HG03520 (cell line): ENCODE measurements at regions not wholly inside any gene's neighbourhood (a gene's known extent, or its start where the extent isn't known, plus 50 kb on each side); places are given as distances from the start of the nearest gene placed in this dataset.
"Not testable (repeated sequence)": the region's sequence is repeated elsewhere in the genome, so short reads cannot be mapped to it uniquely, and the experiment has no call there.

ENCODE experiments used
- ATAC-seq: cut with Tn5 transposase; IDR thresholded peaks from one replicate; pipeline ENCODE4 v1.9.1; 2021; ENCODE audit warnings: mild to moderate bottlenecking, moderate library complexity; ENCODE audit not compliant: unreplicated experiment

DNA sequence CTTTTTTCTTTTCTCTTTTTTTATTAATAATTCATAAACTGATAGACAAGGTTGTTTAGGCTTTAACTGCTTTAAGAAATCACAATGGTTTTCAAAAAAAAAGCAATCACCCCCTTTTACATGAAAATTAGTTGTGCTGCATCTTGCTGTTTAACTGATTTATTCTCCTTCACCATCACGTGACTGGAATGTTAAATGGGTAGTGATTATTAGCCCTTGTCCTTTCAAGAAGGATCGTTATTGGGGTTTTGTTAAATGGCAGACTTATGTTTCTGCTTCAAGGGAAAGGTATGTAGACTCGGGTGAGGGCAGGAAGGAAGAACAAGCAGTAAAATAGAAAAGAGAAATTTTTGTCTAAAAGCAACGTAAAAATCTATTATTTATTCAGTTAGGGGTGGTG lies 175.6 kb upstream of the TLE4 start:
- no peak for ATAC-seq

DNA sequence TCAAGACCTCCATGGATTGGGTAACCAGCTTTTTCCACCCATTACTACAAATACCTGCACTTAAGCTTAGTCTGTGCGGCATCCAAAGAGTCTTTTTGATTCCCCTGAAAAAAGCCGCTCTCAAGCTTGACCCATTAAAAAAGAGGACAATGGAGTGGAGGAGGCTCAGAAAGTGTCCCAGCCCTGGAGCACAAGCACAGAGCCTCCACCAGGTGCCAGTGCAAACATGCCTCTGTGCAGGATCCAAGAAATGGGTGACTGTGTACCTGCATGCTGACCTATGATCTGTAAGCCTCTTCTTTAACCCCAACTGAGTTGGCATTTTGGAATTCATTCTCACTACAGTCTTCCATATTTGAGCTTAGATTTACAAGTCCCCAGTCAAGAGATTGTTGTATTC lies 168.3 kb upstream of the TLE4 start:
- no peak for ATAC-seq

DNA sequence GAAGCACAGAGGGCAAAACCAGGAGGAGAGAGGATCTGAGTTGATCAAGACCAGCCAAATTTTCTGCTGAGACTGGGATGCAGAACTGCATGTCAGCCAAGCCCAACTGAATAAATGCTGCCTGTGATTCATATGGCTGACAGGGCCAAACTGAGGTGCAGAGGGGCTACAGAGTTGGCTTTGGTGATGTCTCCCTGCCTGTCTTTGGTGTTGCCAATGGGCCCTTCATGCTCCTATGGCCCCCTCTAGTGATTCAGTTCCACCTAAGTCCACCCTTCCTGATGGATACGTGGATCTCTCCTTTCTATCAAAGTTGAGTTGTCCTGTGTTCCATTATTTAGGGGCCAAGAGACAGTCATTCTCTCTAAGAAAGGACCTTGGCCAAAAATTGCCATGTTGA lies 163.6 kb upstream of the TLE4 start:
- ATAC-seq, result no peak

DNA sequence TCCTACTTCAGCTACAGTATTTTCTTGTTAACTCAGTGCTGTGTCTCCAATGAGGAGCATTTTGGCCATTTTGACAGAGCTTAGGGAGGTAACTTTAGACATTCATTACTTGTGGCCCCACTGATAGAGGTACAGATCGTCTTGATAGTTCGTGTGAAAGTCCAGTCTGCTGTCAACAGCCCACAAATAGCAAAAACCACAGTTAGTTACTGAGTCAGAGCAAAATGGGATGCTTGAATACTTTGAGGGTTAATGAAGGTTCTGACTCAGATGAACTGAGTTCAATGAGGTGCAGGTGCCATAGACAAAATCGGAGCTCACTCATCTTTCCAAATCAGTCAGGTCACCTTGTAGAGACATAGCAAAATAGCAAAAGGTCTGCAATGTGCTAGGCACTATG lies 163.1 kb upstream of the TLE4 start:
- ATAC-seq, result peak; percentile 59

DNA sequence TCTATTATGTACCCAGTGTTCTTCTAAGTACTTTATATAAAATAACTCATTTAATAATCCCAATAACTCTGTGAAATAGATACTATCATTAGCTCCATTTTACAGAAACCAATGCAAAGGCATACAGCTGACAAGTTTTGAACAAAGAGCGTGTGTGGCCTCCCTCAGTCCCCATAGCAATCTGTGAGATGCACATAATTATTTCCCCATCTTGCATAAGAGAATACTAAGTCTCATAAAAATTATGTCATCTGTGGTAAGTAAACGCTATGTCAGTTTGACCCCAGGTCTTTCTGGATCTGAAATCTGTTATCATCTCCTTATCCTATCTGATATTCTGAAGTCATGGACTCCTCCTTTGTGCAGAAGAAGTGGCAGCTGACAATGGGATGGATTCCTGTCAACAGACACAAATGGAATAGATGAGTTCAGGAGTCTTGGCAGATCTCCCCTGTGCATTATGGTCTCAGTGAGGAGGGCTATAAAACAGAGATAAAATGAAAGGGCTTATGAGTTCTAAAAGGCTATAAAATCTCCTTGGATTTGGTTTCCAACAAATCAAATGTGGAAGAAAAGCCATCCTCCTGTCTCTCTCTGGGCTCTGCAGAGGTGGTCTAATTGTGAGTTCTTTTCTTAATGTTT lies 162.5 kb upstream of the TLE4 start:
- no peak for ATAC-seq

DNA sequence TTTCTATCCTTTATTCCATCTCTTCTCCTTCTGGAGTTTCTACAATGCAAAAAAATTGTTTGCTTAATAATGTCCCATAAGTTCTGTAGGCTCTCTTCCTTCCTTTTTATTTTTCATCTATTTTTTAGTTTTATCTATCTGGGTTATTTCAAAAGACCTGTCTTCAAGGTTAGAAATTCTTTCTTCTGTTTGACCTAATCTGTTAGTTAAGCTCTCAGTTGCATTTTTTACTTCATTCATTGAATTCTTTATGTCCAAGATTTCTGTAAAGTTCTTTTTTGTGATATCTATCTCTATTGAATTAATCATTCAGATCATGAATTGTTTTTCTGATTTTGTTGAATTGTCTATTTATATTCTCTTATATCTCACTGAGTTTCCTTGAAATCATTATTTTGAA lies 145.9 kb upstream of the TLE4 start:
- no peak for ATAC-seq

DNA sequence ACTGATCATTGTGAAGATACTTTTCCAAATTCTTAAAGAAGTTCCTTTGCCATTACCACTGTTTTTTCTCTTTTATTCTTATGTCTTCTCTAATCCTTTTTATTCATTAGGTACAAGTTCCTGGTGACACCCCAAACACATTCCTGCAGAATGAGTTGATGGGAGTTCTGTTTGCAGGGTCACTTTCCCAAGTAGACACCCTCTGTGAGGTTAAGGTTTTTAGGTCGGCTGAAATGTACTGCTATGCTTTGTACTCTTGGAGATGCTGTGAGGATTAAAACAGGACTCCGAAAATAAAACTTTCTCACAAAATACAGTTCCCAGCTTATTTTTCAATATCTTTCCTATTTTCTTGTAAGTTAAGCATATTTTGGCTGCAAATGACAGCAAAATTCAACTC lies 143.3 kb upstream of the TLE4 start:
- ATAC-seq, result no peak

DNA sequence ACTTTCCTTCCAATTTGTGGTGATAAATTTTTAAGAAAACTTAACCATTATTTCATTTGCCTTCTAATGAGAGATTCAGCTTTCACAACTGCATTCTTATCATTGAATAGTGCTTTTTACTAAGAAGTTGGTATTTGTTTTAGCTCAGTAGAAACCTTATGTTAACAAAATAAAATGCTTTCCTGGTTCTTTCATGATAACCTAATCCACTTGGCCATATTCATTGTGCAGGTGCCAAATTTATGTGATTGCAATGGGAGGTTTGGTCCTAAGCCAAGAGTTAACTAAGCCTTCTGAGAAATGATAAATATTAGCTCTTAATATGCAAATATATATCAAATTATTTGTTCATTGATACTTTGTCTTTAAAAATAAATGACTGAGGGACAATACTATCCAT lies 141.1 kb upstream of the TLE4 start:
- no peak for ATAC-seq

DNA sequence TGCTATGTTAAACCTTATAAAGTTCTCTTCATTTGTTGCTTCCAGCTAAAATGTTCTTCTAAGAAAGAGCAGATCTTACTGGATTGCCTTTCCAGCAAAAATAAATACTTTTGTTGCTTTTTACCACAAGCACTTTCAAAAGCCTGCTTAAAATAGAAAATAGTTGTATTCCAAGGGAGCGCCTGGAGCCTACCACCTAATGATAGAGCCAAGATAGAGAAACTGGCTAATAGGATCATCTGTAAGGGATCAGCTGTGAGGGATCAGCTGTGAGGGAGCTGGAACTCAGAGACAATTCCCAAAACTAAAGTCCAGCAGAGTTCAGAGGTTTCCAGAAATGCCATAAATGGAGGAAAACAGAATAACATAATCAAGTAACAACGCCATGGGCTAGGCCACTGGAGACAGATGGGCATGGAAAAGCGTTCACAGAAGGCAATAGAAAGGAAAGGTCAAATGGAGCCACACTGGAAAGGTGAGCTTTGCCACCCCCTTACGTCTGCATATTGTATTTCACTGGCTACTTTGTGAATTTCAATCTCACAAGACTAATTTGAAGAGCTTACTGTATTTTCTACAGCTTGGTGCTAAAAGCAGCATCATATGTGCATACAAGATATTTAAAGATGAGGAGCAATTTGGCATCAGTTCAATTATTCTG lies 140.6 kb upstream of the TLE4 start:
- ATAC-seq, result no peak

DNA sequence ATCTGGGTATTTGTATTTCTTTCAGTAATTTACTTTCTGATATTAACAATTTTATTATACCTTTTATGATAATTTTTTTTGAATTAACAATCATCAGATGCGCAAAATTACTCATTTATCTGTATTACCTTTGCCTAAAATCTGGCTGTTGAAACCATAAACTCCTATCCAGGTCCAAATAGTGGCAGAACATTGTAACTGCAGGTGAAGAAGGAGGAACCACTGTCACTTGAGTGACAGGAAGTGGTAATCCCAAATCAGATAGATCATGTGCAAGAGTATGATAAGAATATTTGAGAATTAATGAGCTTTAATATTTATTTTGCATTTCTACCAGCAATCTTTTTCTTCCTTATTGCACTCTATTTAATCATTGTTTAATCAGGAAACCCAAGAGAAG lies 139.3 kb upstream of the TLE4 start:
- ATAC-seq, result no peak

DNA sequence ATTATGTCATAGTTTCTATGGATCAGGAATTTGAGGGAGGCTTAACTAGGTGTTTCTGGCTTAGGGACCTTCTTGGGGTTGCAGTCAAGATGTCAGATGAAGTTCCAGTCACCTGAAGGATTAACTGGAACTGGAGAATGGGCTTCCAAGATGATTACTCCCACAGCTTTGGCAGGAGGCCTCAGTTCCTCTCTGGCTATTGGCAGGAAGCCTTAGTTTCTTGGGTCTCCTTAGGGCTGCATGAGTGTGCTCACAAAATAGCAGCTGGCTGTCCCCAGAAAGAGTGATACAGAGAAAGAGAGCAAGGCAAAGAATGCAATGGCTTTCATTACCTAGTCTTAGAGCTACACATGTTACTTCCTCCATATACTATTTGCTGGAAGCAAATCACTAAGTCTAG lies 138.1 kb upstream of the TLE4 start:
- ATAC-seq, result no peak

DNA sequence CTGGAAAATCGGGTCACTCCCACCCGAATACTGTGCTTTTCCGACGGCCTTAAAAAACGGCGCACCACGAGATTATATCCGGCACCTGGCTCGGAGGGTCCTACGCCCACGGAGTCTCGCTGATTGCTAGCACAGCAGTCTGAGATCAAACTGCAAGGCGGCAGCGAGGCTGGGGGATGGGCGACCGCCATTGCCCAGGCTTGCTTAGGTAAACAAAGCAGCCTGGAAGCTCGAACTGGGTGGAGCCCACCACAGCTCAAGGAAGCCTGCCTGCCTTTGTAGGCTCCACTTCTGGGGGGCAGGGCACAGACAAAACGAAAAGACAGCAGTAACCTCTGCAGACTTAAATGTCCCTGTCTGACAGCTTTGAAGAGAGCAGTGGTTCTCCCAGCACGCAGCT lies 132.5 kb upstream of the TLE4 start:
- not testable (repeated sequence) for ATAC-seq

DNA sequence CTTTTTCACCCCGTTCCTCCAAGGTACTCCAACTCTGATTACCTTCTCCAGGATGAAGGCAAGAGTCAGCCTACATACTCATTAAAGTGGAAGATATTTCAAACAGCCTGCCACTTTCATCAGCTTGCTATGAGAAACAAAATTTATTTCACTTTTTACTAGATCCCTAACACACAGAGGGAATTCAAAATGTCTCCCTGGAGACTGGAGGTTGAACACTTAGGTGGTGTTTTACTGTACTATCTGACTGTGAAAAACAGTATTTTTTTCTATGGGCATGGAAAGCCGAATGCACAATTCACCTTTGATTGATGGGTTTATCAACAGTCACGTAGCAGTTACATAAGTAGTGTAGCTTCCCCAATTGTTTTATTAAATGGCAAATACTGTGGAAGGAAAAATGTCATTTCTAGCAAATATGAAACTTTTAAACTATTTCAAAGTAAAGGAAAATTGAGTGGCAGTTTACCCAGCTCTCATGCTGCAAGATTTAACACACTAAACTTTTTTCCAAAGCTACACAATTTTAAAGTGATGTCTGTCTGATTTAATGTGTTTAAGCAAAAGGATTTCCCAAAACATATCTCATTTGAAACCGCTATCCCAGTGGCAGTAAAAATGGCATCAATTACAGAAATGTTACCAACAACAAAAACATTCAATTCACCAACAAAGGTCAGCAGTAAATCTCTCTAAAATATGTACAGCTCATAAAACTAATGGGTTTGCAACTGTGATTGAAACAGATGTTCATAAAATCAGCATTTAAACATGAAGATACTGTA lies 125.0 kb upstream of the TLE4 start:
- no peak for ATAC-seq

DNA sequence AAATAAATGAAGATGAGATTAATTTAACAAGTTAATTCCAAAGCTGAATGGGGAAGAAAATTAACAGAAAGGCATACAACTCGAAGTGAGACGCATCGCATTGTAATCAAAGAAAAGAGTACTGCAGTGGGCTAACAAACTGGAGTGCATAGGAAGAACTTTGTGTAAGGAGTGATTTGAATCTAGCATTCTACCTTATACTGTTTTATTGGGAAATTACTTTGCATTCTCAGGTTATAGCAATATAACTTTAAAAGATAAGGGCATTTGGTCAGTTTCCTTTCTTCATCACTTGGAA lies 124.5 kb upstream of the TLE4 start:
- no peak for ATAC-seq

DNA sequence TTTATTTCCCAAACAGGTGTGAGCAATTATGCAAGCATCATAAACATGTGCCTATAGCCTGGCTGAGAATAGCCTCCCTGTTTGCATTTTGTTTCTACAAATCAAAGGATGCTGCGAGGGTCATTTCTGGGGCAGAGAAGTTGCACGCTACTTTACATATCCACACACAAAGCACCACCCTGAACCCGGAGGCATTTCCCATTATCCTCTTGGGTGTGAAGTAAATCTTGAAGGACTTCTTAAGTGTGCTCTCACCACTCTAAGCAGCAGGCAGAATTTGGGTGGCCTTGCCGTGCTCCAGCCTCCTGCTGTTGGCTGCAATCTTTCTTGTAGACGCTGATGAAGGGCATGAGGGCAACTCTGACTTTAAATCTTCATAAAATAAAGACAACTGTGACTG lies 124.0 kb upstream of the TLE4 start:
- no peak for ATAC-seq

DNA sequence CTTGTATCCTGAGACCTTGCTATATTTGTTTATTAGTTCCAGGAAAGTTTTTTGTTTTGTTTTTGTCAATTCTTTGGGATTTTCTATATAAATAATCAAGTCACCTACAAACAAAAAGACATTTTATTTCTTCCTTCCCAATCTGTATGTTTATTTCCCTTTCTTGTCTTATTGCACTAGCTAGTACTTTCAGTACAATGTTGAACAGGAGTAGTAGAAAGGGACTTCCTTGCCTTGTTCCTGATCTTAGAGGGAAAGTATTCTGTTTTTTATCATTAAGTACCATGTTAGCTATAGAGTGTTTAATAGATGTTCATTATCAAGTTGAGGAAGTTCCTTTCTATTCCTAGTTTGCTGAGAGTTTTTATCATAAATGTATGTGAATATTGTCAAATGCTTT lies 119.5 kb upstream of the TLE4 start:
- ATAC-seq, result no peak

DNA sequence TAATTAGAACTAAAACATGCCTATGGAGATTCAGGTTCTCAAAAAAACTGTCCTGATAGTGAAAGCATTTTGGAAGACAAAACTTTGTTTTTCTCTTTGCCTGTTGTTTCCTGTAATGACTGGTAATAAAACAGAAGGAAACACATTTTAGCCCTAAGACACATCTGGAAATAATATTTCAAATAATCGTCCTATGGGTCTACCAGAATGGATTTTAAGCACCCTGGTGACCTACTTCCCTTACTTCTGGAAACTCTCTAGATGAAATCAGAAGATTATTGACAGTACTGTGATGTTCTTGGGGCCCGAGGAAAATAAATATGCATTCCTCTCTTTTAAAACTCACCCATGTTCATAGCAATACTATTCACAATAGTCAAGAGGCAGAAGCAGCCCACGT lies 110.1 kb upstream of the TLE4 start:
- no peak for ATAC-seq

DNA sequence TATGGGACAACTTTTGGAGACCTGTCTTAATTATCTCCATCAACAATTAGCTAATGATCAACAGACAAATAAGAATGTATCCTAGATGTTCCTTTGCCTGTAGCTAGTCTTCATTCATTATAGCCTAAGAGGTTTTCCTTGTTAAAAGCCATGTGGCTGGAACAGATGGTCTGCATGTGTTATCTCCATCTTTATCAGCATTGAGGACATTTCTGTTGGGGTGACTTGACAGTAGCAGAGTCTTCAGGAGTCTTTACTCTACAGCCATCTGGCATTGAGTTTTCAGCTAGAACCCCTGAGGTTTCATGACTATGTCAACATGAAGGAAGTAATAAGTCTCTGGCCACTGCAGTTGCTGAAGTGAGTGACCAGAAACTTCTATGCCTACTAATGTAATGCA lies 106.6 kb upstream of the TLE4 start:
- no peak for ATAC-seq

DNA sequence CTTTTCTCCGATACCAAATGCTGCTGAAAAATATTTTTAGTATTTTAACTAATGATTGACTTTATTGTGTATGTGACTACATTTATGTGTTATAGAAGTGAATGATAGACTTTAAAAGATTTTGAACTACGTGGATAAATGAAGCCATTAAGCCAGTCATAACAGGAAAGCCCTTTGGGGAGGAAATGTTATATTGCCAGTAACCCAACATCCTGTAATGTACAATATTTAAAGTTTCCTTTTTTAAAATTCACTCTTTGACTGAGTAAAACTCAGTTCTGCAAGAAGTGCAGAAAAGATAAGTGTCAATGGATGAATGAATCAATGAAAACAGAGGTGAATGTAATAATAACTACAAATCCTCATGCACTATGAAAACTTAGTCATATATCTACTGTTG lies 102.6 kb upstream of the TLE4 start:
- ATAC-seq, result no peak

DNA sequence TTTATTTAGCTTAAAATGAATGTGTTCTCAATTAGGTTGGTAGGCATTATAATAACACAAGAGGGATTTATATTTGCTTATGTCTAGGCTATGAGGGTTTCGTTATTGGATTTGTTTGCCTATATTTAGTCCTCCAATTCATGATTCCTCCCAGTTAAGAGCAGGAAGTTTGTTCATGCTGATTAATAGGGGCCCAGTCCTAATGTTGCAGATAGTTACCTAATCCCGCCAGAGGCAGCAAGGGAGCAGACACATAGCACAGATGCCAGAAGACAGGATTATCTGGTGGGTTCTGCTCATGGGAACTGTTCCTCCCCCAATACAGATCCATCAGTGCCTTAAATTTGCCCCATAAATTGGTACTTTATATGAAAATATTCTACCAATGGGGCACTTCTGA lies 100.8 kb upstream of the TLE4 start:
- ATAC-seq, result no peak

DNA sequence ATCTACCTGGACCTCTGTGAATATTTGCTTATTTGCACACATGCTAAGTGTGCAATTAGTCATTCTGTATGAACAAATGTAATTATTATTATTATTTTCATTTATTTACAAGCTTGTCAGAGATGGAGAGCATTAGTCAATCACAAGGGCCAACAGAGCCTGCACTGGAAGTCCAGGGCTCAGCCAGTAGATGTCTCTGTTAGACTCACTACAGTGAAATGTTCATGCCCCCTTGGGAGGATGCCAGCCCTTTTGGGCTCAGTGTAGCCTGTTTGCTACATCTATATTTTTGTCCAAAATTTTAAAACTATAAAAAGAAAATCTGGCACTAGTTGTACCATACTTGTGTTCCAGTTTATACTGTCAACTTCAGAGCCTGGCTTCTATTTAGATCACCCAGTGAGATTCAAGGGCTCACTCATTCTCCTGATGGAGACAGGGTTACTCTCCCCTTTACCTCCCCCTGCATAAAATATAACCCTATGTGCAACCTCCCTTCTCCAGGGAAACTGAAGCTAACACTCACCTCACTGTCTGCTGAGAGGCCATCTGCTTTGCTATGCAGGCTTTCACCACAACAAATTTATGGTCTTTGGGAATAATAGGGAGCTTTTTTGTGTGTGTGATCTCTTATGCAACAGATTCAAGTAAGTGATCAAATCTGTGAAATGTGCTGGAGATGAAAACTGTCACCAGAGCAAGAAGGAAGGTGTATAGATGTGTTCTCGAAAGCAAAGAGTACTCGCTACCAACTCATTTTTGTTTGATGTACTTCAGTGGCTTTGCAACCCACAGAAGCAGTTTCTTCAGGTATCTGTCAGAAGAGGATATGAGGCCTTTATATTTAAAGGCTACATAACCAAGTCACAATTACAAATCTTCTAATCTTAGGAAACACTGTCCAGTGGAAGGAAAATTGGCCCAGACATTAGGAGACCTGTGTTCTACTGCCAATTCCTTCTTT lies 99.9 kb upstream of the TLE4 start:
- no peak for ATAC-seq
